ENCODE measurements at regions not wholly inside any gene's neighbourhood (a gene's known extent, or its start where the extent isn't known, plus 50 kb on each side); places are given as distances from the start of the nearest gene placed in this dataset.

GRCh38 chr5:4533457-4534105 lies 606.5 kb upstream of the ADAMTS16 start:
- TF ChIP-seq CTCF (IDR thresholded peaks at IDR 0.05) (no peak), POLR2A (IDR thresholded peaks at IDR 0.05) (no peak)
